NB4 (cell line): ENCODE measurements at regions not wholly inside any gene's neighbourhood (a gene's known extent, or its start where the extent isn't known, plus 50 kb on each side); places are given as distances from the start of the nearest gene placed in this dataset.

Source experiments
- DNase-seq: peaks from one replicate; pipeline ENCODE4 v3.0.0; 2010; ENCODE audit warnings: low read depth
- H3K4me3 ChIP-seq: one replicate; pipeline ENCODE4 v1.5.1; 2011; ENCODE audit warnings: mild to moderate bottlenecking, low read depth, low read length, moderate library complexity
- CTCF ChIP-seq: IDR thresholded peaks from one replicate; pipeline ENCODE4 v1.5.1; 2012; ENCODE audit warnings: low read depth, low read length
- MAX ChIP-seq: IDR thresholded peaks from 2 replicates; pipeline ENCODE4 v1.6.1; 2011; ENCODE audit warnings: low read depth, low read length
- MYC ChIP-seq: IDR thresholded peaks from 2 replicates; pipeline ENCODE4 v1.6.1; 2011; ENCODE audit warnings: low read depth, low read length
- POLR2A ChIP-seq: IDR thresholded peaks from 2 replicates; pipeline ENCODE4 v1.6.1; 2011; ENCODE audit warnings: mild to moderate bottlenecking; ENCODE audit not compliant: insufficient read length; ENCODE audit errors: extremely low read depth

GRCh38 chr1:185537596-185537995 is 196.6 kb upstream of the HMCN1 start:
- H3K4me3 ChIP-seq = no peak overlapping the region
- no peak for TF ChIP-seq MAX
- DNase-seq = no peak

GRCh38 chr1:185536165-185536920 is 197.8 kb upstream of the HMCN1 start:
- TF ChIP-seq MYC (no peak), POLR2A (no peak), MAX (no peak), CTCF (no peak)
- no peak overlapping the region for H3K4me3 ChIP-seq
- DNase-seq = no peak

- no peak for DNase-seq
- no peak for TF ChIP-seq POLR2A
- TF ChIP-seq MAX = no peak
- no peak for TF ChIP-seq CTCF
- H3K4me3 ChIP-seq = no peak overlapping the region
Measured at GRCh38 chr1:185535621-185536020, 198.6 kb upstream of the HMCN1 start.

GRCh38 chr1:185534801-185535200 is 199.4 kb upstream of the HMCN1 start:
- H3K4me3 ChIP-seq = no peak overlapping the region
- peak; percentile 11 for DNase-seq
- TF ChIP-seq MYC (no peak), POLR2A (no peak), CTCF (no peak), MAX (no peak)

- DNase-seq = peak; percentile 38
- H3K4me3 ChIP-seq = no peak overlapping the region
- 0 out of 2 replicates have a peak, but pooled peaks have one; percentile 14 for TF ChIP-seq MYC
- TF ChIP-seq MAX = no peak
Measured at GRCh38 chr1:185533596-185533995, 200.6 kb upstream of the HMCN1 start.

- TF ChIP-seq MYC = no peak
- no peak for TF ChIP-seq MAX
- TF ChIP-seq POLR2A = no peak
- TF ChIP-seq CTCF = no peak
- H3K4me3 ChIP-seq = no peak overlapping the region
- DNase-seq = no peak
Measured at GRCh38 chr1:185532856-185533255, 201.3 kb upstream of the HMCN1 start.

- DNase-seq = no peak
- TF ChIP-seq MYC = no peak
- no peak overlapping the region for H3K4me3 ChIP-seq
Measured at GRCh38 chr1:185531838-185532237, 202.4 kb upstream of the HMCN1 start.
